Germinal center (tissue), 1 donor: ENCODE measurements at regions not wholly inside any gene's neighbourhood (a gene's known extent, or its start where the extent isn't known, plus 50 kb on each side); places are given as distances from the start of the nearest gene placed in this dataset.

Experiments used
- DNase-seq: peaks from one replicate; pipeline ENCODE4 v3.0.0; 2012; ENCODE audit warnings: mixed read lengths, low spot score

DNA sequence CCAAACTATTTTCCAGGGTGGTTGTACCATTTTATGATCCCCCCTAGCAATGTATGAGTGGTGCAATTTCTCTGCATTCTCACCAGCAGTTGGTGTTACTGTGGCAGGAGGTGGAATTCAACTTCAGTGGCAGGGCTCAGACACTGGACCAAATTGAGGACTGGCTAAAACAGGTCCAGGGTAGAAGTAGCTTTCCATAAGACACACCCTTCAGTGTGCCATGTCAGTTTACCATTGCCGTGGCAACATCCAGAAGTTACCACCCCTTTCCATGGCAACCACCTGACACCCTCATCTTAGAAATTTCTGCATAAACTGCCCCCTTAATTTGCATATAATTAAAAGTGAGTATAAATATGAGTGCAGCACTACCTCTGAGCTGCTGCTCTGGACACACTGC lies 180.7 kb upstream of the GGTLC1 start:
- DNase-seq, result no peak

DNA sequence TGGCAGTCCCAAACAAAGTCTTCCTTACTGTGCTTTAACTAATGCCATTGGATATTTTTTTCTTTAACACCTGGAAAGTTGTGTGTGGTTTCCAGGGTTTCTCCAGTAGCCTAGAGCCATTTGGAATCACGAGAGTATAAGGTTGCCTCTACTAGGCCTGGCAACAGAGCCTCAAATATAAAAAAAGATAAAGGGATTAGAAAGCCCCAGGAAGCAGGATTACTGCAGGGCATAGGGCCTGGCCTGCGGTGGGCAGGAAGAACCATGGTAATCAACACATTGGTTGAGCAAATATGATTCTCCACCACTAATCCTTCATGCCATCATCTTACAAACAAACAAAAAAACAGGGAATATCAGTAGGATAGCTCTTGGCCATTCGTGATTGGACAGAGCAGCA lies 177.8 kb upstream of the GGTLC1 start:
- no peak for DNase-seq

GRCh38 chr20:24166123-24166381 lies 177.5 kb upstream of the GGTLC1 start:
- DNase-seq, result no peak

- no peak for DNase-seq
These were observed 176.9 kb upstream of the GGTLC1 start for GRCh38 chr20:24165301-24166122.

DNA sequence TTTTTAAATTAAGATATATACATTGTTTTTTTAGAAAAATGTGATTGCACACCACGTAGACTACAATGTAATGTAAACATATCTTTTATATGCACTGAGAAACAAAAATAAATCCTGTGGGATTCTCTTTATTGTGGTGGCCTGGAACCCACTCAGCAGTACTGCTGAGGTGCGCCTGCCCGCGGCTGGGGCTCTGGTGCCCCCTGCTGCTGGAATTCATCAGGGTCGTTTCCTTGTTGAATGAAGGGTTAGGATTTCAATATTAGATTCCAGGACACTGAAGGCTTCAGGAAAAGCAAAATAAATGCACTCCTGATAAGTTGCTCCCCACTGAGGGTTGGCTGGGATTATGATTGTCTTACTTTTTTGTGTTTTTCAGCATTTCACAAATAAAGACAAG lies 175.8 kb upstream of the GGTLC1 start:
- DNase-seq, result no peak

DNA sequence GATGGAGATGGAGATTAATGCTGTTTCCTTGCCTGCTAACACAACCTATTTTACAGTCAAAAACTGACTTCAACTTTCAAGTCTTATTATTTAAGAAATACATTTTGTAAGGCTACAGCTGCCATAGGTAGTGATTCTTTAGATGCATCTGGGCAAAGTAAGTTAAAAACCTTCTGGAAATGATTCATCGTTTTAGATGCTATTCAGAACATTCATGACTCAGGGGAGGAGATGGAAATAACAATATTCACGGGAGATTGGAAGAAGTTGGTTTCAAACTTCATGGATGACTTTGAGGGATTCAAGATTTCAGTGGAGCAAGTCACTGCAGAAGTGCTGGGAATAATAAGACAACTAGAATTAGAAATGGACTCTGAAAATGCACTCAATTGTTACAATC lies 174.9 kb upstream of the GGTLC1 start:
- DNase-seq, result no peak

DNA sequence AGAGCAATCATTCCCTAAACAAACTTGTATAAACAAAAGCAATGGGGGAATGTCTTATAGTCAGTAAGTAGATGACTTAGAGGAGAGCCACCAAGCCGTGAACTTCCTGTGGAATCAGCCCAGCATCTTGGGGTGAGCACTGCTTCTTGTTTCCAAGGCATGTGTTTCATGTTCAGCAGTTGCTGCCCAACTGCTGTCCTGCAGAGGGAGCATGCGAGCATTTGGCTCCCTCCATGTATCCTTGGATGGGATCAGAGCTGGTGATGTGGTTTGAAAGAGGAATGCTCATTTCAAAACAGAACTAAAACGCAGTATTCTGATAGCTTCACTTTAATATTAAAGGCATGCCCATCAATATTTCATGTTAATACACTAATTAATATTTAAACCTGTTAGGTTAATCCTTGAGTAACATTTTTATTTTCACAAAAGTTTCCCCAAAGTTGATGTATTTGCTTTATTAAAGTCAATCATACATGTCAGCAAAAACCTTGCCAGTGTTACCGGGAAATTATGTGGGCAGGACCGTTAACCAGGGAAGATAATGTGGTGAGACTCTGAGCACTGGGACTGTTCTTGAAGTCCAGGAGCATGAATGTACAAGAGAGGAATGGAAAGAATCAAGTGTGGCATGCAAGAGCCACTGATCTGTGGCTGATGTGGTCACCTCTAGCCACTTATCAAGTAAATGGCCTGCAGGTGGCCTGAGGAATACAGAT lies 172.1 kb upstream of the GGTLC1 start:
- DNase-seq, result peak; percentile 17

DNA sequence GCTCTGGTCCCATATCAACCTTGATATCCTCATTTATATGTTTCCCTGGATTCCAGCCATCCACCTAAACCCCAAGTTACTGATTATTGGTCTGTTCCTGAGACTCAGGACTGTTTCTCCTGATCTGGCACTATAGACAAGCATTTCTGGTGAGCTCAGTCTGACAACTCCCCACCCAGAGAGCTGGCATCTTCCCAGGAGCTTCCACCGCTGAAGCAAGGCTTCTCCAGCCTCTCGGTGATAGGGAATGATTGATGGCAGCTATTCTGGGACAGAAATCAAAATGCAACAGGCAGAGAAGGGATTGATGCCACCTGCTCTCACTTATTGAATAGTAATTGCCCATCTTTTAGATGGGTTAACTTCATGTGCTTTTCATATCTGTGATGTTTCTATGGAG lies 169.7 kb upstream of the GGTLC1 start:
- no peak for DNase-seq

DNA sequence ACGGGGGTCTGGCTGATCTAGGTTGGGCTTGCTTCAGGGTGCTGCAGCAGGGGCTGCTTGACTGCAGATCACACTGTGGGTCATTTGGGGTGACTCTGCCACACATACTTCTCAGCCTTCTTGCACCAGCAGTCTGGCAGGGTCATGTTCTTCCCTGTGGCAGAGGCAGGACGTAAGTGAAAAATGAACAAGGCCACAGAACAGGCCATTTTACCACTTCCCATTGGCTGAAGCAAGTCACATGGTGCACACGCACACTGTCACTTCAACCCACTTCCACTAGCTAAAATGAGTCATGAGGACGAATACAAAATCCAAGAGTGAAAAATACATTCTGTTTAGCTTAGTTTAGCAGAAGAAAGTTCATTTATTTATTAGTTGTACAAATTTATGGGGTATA lies 168.6 kb upstream of the GGTLC1 start:
- no peak for DNase-seq

- DNase-seq, result no peak
These were observed 164.8 kb upstream of the GGTLC1 start for GRCh38 chr20:24153101-24154040.

DNA sequence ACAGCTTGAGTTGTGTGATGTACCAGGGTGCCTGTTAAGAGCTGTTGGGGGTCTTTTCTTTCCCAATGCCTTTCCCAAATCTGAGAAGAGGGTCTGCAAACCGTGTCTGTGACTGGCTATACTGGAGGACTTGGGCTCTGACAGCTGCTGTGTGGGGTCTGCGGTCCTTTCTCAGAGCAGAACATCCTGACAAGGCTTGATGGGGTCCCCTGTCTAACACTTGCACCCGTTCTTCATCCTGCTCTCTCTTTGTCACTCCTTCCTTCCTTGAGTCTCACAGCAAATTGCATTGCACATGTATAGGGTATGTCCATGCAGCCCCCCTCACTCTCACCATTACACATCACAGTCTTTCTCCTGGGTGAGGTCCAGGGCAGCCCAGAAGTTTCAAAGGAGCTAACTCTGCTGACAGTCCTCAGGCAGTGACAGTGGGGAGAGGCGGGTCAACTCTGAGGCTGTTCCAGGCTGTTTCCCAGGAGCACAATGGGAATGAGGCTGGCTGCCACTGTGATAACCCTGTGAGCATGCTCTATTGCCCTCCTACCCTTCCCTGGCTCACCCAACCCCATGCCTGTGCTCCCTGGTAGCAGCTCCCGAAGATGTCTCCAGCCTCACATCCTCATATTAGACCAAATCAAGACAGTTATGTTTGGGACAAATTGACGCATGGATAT lies 163.2 kb upstream of the GGTLC1 start:
- DNase-seq, result no peak

- no peak for DNase-seq
These were observed 161.8 kb upstream of the GGTLC1 start for GRCh38 chr20:24150406-24150805.

DNA sequence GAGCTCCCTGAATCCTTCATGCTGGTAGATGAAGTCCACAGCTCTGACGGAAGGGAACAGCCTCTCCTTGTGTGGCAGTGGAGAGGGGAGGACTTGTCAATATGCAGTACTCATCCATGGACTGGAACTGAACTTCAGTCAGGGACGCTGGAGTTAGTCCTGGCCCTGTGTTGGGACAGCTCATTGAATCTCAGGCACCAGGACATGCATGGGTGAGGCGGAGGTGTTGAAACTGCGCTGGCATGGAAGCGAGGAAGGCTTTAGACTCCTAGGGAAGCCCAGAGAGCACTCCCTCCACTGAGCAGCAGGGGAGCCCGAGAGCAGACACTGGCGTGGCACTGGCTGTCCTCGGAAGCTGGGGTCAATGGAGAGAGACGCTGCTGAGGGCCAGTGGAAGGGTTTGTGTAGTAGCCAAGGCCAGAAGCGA lies 161.3 kb upstream of the GGTLC1 start:
- no peak for DNase-seq

- no peak for DNase-seq
These were observed 160.6 kb upstream of the GGTLC1 start for GRCh38 chr20:24149175-24149574.

DNA sequence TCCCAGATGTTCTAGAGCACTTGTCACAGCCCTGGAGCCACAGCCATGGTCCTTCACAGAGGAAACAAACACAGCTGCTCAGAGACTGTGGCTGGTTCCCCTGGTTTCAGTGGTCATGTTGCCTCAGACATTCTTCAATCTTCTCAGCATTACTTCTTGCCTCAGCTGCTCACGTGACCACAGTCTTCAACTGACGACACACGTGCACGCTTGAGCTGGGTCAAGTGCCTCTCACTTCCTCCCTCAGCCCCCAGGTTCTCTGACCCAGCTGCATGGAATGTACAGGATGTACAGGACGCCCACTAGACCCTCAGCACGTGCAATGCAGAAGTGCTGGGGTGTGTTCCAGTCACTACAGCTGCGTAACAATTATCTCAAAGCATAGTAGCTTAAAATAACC lies 159.8 kb upstream of the GGTLC1 start:
- DNase-seq, result no peak

DNA sequence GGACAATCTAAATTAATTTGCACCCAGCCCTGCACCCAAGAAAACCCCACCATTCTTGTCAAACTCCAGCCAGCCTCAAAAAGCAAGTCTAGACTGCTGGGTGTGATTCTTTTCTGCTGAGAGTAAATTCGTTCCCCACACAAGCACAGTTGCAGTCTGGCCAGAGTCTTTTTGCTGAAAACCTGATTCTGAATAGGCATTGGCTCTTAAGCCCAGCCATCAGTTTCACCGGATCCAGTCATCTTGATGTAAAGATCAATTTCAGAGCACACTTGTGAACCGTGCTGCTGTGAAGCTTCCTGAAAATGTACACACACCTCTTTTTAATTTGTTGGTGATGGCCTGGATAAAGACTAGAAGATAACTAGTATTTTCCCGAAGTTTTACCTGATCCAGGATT lies 159.4 kb upstream of the GGTLC1 start:
- DNase-seq, result no peak

DNA sequence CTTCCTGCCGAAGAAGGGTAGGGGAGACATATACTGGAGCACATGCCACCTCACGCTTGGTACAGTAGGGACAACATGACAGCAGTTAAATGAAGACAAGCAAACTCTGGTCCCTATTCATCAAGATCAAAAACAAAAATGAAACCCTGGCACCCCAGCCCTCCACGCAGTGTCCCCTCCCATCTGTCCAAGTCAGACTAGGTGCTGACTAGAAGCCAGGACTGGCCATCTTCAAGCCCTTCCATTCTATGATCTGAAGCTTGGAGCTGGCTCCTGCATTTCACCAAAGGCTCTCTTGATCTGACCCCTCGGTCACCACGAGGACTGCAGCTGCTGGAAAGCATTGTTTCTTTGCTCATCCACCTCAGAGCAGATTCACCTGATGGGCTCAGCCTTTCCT lies 158.9 kb upstream of the GGTLC1 start:
- DNase-seq, result no peak

DNA sequence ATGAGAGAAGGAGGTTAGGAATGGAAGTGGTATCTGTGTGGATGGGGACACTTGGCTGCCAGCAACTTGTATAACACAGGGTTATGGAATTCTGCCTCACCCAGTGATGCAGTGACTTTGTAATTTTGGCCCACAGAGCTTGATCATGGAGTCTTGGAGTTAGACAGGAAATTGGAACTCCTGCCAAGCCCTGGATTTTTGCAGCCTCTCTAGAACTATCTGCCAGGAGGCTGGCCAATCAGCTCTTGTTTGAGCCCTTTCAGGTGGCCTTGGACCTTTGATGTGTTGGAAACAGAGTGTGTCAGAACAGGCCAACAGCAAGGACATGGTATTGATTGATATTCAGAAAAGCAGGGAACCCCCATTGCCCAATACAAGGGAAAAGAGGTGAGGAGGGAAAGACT lies 157.7 kb upstream of the GGTLC1 start:
- no peak for DNase-seq

DNA sequence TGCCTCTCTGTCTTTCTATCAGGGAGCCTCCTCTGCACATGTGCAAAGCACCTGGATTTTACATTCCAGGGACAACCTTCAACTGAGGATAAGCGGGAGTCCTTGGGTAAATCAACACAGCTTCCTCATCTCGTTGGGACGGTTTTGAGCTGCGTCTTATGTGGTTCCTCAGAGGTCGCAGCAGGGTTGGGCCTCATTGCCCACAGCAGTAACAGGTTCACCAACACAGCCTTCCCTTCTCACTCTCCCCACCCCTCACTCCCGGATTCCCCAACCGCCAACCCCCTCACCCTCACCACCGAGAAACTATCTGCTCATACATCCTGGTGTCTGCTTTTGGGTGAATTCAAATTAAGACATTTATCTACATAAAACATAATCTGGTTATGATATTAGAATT lies 155.8 kb upstream of the GGTLC1 start:
- no peak for DNase-seq

DNA sequence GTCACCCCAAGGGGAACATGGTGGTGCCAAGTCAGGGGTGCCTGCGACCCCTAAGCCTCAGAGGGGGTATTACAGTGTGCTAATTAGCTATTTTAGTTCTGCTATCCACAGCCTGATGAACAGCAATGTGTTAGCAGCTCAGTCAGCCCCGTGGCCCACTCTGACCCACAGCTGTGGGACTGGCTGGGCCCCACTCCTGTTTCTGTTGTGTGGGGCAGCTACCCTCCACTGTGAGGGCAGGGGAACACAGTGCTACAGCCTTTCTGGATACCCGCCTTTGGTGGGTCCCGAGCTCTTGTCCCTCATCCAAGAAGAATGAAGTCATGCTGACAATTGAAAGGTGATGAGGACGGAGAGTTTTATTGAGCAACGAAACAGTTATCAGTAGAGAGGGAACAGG lies 152.5 kb upstream of the GGTLC1 start:
- DNase-seq, result no peak

GRCh38 chr20:24139846-24140245 lies 151.3 kb upstream of the GGTLC1 start:
- no peak for DNase-seq

- no peak for DNase-seq
These were observed 150.4 kb upstream of the GGTLC1 start for GRCh38 chr20:24138951-24139350.
